ENCODE measurements at regions not wholly inside any gene's neighbourhood (a gene's known extent, or its start where the extent isn't known, plus 50 kb on each side); places are given as distances from the start of the nearest gene placed in this dataset.

DNA sequence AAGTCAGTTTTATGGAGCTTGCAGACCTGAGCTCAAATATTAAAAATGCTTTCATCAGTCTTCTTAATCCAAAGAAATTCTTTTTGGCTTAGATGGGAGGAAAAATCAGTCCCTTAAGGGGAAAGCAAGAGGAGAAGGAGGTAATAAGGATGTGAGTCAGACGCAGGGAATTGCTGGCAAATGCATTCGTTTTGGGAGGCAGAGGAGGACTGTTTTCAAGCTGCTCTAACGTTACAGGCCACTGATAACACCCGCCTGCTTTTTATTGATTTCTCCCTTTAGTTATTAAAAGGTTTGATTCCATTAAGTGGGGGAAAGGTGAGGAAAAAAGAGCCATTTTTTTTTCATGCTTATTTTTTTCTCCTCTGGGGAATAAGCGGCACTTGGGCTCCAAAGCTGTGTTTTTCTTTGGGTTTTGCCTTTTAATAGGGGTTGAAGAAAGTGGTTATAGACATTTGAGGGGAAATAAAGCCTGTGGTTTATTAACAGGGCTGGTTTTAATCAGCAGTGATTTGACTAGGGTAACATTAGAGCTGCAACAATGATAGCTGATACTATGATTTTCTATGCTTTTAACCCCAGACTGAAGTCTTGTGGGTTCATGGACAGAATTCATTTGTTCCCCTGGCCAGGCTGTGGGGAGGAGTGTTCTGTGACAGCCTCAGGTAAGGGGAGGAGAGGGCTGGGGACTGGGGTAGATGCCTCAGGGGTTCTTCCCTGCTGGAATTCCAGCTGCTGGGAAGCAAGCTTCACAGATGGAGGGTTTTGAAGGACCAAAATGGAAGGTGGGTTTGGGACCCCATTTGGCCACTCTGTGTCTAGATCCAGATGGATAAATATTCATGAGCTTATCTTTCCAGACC, 225.2 kb downstream of the GAS1 start:
- DNase-seq: no peak

DNA sequence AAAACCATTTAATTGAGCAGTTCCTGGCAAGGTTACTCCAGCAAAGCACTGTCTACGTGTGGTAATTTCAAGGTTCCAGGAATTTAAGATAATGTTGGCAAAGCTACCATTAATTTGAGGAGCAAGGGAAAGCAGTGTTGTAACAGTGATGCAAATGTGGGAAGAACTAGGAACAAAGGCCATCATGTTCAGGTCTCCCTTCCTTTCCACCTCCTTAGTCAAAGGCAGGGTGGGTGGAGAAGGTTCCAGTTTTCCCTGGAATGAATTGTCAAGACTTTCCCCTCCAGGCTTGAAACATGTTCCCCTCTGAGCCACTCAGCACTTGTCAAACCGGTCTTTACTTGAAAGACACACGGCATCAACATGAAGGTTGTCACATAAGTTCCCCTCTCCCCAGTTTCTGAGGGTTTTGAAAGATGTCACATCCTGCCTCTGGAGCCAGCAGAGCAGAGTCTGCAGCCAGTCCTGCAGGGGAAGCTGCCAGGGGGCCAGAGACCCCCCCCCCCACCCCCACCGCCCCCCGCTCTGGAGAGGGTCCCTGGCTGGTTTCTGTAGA, 226.0 kb downstream of the GAS1 start:
- DNase-seq: no peak

GRCh38 chr9:86720639-86721225, 226.6 kb downstream of the GAS1 start:
- no peak for DNase-seq

DNA sequence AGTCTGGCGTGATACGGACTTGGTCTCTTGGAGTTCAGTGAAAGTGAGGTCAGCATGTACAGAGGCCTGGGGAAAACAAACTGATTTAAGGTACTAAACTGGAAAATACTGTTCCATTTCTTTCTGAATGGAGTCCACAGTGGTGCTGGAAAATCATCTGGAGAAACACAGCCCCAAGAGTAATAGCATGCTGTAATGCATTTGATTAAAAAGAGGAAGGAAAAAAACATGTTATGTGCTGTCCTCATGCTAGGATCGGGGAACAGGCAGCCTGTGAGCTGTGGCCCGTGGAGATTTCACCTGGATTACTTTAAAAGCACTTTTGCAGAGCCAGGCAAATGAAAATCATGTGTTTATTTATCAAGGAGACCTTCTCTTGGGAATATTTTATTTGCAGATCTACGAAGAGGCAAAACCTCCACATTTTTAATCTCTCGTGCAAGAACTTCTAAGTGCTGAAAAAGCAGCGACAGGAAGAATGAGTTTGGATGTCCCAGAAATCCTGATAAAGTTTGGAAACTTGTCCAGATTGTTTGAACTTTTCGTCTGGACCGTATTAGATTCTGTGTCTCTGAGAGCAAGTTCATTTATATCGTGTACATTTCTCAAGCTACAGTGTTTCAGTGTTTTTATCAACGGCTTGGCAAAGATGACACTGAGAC, 228.8 kb downstream of the GAS1 start:
- no peak for DNase-seq

DNA sequence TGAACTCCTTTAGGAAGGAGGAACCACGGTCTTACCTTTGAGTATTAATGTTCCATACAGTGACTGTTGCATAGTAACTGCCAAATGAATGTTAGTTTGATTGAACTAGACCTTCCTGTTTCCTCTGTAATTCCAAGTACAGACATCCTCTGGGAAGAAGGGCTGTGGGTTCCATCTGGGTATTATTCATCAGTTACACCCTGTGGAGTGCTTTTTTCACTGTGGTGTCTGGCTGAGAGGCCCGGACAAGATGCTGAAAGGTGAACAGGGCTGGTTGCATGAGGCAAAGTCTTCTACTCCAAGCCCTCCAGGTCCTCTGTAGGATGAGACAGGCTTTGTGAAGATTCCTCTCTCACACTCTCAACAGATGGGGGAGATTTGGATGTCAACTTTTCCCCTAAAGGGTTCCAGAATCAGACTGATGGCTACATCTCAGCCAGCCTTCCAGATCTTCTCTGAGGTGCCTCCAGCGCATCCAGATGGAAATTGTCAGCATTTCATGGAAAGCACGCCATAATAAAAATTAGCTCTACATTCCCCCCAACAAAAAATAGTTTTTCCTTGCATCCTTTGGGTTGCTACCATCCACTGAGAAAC, 230.9 kb downstream of the GAS1 start:
- DNase-seq: no peak

- DNase-seq: no peak
These were observed 232.3 kb downstream of the GAS1 start for GRCh38 chr9:86714999-86715398.

GRCh38 chr9:86713970-86714369, 233.3 kb downstream of the GAS1 start:
- no peak for DNase-seq

DNA sequence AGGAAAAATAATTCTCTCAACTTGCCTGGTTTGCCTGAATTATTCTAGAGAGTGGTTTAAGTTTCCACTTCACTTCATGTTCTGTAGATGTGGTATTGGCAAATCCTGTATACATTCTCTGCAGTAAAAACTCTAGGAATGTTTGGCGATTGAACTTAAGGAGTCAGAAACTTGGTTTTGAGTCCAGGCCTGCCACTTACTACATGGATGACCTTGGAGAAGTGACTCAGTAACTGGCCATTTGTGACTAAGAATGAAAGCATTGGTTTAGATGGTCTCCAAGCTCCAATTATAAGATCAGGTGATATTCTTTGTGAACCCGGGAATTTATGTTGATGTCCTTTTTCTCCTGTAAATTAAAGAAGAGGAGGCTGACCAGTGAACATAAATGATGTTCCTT, 233.8 kb downstream of the GAS1 start:
- no peak for DNase-seq

- no peak for DNase-seq
These were observed 238.1 kb downstream of the GAS1 start for GRCh38 chr9:86708918-86709835.

- no peak for DNase-seq
These were observed 239.3 kb downstream of the GAS1 start for GRCh38 chr9:86707932-86708510.

DNA sequence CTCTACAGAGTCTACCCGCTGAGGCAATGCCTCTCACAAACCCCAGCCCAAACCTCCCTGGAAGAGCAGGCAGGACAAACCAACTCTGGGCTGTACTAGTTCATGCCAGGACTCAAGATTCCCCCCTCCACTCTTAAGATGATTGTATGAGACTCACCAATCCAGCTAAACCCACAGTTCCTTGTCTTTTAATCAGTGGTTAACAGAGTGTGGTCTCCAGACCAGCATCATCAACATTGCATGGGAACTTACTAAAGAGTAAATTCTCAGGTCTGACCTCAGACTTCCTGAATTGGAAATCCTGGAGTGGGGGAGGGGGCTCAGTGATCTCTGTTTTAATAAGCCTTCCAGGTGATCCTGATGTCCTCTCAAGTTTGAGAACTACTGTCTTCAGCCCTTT, 240.9 kb downstream of the GAS1 start:
- DNase-seq: no peak

GRCh38 chr9:86705490-86705889, 241.8 kb downstream of the GAS1 start:
- no peak for DNase-seq

GRCh38 chr9:86703346-86703745, 244.0 kb downstream of the GAS1 start:
- DNase-seq: no peak

DNA sequence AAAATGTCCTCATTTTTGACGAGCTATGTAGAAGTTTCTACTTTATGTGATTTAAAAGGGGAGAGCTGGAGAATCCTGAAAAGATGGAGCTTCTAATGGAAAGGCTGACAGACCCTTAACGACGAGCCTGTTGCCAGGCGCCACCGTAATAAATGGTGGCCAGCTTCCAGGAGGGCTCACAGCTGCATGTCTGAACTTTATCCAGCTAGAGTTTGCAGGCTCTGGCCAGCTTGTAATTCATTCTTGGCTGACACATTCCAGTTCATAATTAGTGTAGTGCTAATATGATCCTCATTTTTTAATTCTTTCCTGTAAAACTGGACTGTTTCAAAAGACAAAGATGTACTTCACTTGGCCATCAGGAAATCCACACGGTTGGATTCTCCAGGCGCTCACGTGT, 246.7 kb downstream of the GAS1 start:
- no peak for DNase-seq

DNA sequence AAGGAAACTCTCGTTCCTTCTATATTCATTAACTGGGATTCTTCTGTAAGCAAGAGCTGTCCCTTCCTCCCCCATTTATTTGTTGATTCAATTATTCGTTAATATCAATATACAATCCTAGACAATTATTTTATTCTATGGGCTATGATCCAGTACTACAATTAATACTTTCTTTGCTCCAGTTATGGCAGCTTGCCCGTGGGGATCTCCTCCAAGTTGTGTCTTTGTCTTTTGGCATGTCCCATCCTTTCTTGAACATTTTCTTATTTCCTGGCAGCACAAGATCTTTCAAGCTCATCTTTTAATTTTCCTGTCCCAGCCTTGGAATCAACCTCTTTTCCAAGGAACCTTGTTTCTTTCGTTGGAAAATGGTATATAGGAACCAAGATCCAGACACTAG, 249.3 kb downstream of the GAS1 start:
- no peak for DNase-seq

DNA sequence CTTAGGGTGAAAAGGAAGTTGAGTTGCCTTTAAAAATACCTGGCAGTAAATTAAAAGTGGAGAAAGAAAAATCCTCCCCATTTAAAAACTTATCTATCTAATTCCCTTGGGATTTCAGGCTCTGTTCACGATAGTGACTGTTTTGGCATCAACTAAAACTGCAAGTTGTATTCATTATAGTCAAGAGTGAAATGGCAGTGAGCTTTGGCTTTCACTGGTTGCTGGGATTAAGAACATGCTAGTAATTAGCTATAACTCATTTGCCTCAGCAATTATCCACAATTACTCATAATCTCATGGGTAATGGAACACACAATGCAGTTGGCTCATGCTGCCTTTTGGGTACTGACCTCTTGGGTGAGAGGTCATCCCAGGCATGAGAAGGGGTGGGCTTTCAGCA, 250.1 kb downstream of the GAS1 start:
- DNase-seq: no peak

- DNase-seq: no peak
These were observed 251.3 kb downstream of the GAS1 start for GRCh38 chr9:86695910-86696424.

- DNase-seq: no peak
These were observed 257.3 kb downstream of the GAS1 start for GRCh38 chr9:86690034-86690433.

DNA sequence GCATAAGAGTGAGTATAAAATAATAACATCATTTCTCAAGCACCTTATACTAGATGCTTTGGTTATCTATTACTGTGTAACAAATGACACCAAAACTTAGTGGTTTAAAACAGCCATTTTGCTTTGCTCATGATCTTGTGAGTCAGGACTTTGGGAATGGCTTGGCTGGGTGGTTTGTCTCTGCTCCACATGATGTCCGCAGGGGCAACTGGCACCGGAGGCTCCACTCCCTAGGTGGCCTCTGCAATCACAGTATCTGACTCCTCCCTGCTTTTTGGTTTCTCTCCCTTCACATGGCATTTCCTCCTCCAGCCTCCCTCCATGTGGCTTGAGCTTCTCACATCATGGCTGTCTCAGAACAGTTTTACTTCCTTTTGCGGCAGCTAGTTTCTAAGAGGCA, 259.5 kb downstream of the GAS1 start:
- DNase-seq: no peak

DNA sequence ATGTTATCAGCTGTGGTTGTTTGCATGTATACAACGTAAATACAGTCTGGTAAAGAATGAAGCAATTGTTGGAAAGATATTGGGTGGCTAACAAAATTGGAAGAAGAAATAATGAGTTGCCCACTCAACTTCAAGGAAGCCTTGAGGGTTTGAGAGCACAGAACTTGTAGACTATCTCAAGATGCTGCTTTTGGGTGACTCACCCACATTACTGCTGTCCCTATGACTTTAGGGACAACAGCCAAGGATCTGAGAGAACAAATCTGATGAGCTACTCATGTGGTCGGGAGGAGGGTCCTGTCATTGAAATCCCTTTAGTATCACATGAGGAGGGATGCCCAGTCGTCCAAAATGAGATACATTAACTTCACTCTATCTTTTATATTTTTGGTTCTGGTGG, 261.8 kb downstream of the GAS1 start:
- no peak for DNase-seq

DNA sequence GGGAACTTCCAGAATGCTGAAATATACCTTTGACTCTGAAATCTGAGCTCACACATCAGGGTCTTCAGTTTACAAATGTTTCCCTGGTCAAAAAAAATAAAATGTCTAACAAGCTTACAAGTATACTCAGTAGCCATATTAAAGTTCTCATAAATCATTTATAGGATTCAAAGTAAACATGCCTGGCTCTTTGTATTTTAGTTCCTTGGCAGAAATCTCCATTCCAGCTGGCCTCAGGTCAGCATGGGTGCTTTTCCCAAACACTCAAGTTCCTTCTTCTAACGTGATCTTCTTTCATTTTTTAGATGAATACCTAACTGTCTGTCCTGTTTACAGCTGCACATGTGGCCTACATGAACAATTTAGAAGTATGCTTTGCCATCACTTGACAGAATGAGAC, 263.2 kb downstream of the GAS1 start:
- DNase-seq: no peak

- DNase-seq: no peak
These were observed 265.1 kb downstream of the GAS1 start for GRCh38 chr9:86682240-86682639.

Data from CD4-positive, alpha-beta T cell treated with Interleukin-1 beta for 1 hour (primary cell).